ENCODE measurements at regions not wholly inside any gene's neighbourhood (a gene's known extent, or its start where the extent isn't known, plus 50 kb on each side); places are given as distances from the start of the nearest gene placed in this dataset.

DNA sequence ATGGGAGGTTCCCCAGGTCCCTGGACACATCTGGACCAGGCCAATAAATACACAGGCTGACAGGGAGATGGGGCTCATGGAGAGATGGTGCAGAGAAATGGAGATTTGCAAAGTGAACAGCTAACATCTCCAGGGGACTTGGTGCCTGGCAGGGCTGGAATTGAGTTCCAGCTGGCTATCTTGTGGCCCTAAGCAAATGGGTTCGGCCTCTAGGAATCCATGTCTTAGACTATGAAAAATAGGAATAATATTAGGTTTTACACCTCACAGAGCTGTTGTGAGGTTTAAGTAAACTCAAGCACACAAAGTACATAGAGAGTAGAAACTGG lies 82.9 kb upstream of the SPATA12 start:
- Histone ChIP-seq H3K4me1 (peaks cover 0 to 38% (median 3%) of the 10 kb centered on the region in 9 donors), H3K4me3 (no peak overlapping the region), H3K36me3 (no peaks in the 10 kb centered on the region), H3K27ac (peak overlapping the region in 1 of 10 donors; percentile 39), H3K27me3 (no peaks in the 10 kb centered on the region), H3K9me3 (no peaks in the 10 kb centered on the region)
- intact Hi-C loops (cut with DNase I), result no loop called here
- 100% methylated on average over 1 of the region's 1 CpG for WGBS, 2 donors
- ATAC-seq (no peak), DNase-seq (no peak)
- TF ChIP-seq, protein P1, sequence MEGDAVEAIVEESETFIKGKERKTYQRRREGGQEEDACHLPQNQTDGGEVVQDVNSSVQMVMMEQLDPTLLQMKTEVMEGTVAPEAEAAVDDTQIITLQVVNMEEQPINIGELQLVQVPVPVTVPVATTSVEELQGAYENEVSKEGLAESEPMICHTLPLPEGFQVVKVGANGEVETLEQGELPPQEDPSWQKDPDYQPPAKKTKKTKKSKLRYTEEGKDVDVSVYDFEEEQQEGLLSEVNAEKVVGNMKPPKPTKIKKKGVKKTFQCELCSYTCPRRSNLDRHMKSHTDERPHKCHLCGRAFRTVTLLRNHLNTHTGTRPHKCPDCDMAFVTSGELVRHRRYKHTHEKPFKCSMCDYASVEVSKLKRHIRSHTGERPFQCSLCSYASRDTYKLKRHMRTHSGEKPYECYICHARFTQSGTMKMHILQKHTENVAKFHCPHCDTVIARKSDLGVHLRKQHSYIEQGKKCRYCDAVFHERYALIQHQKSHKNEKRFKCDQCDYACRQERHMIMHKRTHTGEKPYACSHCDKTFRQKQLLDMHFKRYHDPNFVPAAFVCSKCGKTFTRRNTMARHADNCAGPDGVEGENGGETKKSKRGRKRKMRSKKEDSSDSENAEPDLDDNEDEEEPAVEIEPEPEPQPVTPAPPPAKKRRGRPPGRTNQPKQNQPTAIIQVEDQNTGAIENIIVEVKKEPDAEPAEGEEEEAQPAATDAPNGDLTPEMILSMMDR (IDR thresholded peaks at IDR 0.05), result no peak

DNA sequence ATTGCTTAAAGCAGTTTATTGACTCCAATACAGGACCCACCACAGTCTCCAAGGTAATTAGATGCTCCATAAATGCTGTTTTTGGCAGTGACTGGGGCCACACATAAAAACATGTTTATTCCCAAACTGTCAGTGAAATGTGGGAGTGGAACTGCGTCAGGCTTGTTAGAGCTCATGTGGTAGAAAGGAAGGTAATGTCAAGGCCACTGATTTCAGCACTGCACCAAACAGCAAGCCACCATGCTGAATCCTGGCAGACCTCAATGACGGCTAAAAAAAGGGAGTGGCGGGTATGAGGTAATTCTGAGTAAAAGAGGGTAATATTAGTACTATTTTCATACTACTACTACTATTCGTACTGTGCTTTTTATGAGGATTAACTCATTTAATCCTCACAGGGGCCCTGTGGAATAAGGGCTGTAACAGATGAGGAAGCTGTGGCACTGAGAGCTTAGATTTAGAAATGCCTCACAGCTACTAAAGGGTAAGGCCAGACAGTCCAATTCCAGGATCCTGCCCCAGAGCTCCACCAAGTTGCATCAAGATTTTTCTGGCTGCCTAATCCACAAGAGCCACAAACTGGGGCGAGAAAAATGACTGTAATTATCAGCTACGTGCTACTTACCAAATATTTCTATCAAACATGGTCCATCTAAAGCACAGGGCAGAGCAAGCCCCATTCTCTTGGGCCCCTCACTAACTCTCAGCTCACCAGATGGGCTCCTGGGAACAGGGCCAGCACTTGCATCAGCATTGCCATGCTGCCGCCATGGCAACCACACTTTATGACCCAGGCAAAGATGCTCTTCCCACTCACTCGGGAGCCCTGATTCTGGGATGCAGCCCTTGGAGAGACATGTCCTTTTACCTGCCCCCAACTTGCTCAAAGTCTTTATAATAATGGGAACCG lies 83.6 kb upstream of the SPATA12 start:
- H3K36me3 ChIP-seq, result no peaks in the 10 kb centered on the region
- intact Hi-C loops (cut with DNase I), result no loop called here
- H3K4me1 ChIP-seq, result peaks cover 0 to 34% (median 3%) of the 10 kb centered on the region in 9 donors
- DNase-seq (no peak), ATAC-seq (peak in 2 of 8 donors; percentile 4 to 41)
- H3K4me3 ChIP-seq, result no peak overlapping the region
- H3K27ac ChIP-seq, result peak overlapping the region in 1 of 10 donors; percentile 42
- TF ChIP-seq, protein P1 (IDR thresholded peaks at IDR 0.05), result no peak
- no peaks in the 10 kb centered on the region for H3K9me3 ChIP-seq
- H3K27me3 ChIP-seq, result no peaks in the 10 kb centered on the region
- 77 to 81% methylated on average over 9 of the region's 9 CpGs for WGBS, 2 donors

DNA sequence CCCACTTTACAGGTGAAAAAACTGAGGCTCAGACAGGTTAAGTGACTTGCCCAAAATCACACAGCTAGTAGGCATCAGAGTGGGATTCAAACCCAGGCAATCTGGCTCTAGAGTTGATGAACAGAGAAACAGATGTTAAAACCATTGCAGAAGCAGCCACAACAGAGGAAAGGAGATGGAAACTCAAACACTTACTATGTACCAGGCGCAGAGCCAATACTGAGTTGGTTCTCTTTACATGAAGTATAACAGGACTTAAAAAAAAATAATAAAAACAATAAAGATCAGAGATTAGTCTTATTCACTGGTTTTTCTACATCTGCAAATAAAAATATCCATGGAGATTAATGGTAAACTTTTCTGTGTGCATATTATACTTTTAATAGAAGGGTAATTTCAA lies 84.9 kb upstream of the SPATA12 start:
- ATAC-seq (no peak), DNase-seq (no peak)
- Histone ChIP-seq H3K36me3 (no peaks in the 10 kb centered on the region), H3K4me3 (no peak overlapping the region), H3K27me3 (no peaks in the 10 kb centered on the region), H3K9me3 (no peaks in the 10 kb centered on the region), H3K4me1 (peaks cover 0 to 24% (median 0%) of the 10 kb centered on the region in 9 donors), H3K27ac (no peak overlapping the region)
- WGBS, 2 donors, result 80 to 84% methylated on average over 1 of the region's 1 CpG
- intact Hi-C loops (cut with DNase I), result no loop called here
- TF ChIP-seq, protein P1 (IDR thresholded peaks at IDR 0.05), result no peak

DNA sequence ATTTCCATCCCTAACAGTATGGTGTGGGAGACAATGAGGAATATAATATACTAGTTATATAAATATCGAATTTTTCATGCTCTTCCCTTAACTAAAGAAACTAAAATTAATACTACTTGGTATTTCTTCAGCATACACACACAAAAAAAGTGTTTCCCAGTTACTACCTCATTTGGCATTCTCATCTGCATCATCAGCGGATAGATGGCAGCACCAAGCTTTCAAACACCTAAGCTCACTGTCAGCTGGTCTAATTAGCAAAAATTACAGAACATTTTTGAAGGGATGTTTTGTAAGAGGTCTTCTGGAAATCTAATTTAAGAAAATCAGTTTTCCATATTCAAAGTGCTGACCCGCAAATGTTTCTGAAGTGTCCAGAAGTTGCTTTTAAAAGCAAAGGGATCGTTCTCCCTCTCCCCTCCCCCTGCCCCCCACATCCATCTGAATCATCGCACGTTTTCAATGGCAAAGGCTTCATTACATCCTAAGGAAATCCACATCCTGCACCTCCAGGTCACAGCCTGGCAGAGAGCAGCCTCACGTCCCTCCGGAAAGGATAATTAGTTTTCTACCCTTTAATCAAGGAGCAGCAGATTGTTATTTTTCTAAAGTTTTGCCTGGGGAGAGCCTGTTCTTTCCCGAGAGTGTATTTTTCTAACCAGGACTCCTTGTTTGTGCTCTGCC lies 86.1 kb upstream of the SPATA12 start:
- Histone ChIP-seq H3K27me3 (no peaks in the 10 kb centered on the region), H3K9me3 (no peaks in the 10 kb centered on the region), H3K27ac (peak overlapping the region in 5 of 10 donors; percentile 19 to 47 (median 27)), H3K4me3 (no peak overlapping the region), H3K4me1 (peaks cover 0 to 23% (median 0%) of the 10 kb centered on the region in 9 donors), H3K36me3 (no peaks in the 10 kb centered on the region)
- intact Hi-C loops (cut with DNase I), result loop anchor here in 2 of 10 donors (5.0 kb wide), 2 partner anchors 152 to 172 kb away; partner anchors contain the start of gene ARHGEF3 (in 1 of the 2)
- WGBS, 2 donors, result 57 to 74% methylated on average over 9 of the region's 9 CpGs
- ATAC-seq (peak in 5 of 8 donors; percentile 25 to 60 (median 41)), DNase-seq (no peak)
- TF ChIP-seq, protein P1 (IDR thresholded peaks at IDR 0.05), result peak in 1 of 9 donors; percentile 5
